CD4-positive, alpha-beta T cell treated with Interleukin-15 for 1 hour (primary cell): ENCODE measurements at regions not wholly inside any gene's neighbourhood (a gene's known extent, or its start where the extent isn't known, plus 50 kb on each side); places are given as distances from the start of the nearest gene placed in this dataset.
"Not testable (repeated sequence)": the region's sequence is repeated elsewhere in the genome, so short reads cannot be mapped to it uniquely, and the experiment has no call there.

Source experiments
- DNase-seq: peaks from one replicate; pipeline ENCODE4 v3.0.0-alpha.2; 2020

DNA sequence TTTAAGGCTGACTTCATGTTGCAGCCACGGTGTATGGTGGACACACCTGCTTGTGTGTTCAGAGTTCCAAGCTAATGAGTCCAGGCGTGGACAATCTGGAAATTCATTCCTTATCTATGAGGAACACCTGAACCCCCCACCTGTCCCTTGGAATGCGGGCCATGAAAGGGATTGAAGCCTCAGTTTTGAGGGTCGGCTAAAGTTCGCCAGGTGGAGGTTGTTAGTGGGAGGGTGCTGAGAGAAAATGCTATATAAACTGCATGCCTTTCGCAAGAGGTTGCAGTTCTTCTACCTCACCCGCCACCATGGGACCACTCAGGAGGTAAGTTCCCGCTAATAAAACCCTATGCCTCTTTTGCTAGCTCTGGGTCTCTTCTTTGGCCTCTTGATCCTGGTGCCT lies 348.0 kb downstream of the BCL11B start:
- DNase-seq, result no peak

GRCh38 chr14:98925354-98926040 lies 346.5 kb downstream of the BCL11B start:
- DNase-seq, result no peak

DNA sequence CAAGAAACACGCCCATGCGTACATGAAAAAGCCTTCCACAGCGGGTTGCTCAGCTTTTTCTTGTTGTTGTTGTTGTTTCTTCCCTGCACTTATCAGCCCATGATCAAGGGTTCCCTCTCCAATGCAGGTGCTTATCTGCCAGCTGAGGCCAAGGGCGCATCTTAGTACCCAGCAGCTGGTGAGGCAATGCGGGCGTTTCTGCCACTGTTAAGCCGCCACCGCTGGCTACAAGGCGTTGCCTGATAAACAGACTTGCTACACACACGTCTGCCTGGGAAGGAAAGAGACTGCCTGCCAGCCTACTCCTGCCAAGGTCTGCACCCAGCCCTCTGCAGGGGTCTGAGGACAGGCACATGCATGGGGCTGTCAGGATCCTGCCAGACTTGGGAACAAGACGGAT lies 345.9 kb downstream of the BCL11B start:
- peak; percentile 41 for DNase-seq

DNA sequence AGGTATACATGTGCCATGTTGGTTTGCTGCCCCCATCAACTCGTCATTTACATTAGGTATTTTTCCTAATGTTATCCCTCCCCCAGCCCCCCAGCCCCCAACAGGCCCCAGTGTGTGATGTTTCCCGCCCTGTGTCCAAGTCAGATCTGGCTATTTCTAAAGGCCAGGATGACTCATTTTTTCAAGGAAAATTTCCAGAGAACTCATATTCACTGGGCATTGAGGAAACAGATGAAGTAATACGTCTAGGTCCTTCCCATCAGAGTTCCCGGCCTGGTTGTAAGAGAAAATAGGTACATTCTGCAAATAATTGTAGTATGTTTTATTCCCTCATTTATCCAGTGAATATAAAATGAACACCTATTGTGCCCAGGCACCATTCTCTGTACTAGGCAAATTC lies 345.2 kb downstream of the BCL11B start:
- DNase-seq, result no peak

DNA sequence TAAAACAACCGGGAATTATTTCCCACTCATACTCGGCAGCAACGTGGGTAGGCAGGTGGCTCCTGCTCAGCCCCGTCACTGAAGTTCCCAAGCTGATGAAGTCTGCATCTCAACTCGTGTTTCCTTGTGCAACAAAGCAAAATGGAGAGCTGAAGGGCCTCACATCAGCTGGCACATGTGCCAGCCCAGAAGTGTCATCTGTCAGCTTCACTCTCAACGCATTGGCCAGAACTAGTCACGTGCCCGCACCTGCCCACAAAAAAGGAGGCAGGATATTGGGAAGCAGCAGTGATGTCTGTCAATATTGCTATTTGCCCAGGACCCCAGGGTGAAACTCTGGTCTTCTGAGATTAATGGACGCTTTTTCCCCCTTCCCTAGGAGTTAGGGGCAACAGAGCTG lies 344.0 kb downstream of the BCL11B start:
- no peak for DNase-seq

GRCh38 chr14:98928418-98928817 lies 343.6 kb downstream of the BCL11B start:
- DNase-seq, result no peak

DNA sequence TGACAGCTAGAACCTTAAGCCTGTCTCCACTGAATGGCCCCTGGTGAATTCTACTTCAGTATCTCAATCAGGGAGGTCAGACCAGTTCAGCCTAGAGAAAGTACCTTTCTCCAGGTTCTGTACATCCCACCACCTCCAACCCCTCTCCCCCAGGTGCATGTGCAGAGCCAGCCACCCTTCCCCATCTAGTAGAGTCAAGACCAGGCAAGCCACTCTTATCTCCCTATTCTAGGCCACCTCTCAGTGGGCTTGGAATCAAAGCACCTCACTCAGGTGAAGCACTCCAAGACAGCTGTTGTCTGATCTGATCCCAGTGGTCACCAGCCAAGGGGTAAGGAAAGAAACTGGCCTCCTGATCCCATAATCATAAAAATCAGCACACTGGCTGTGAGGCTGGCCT lies 340.9 kb downstream of the BCL11B start:
- DNase-seq, result no peak

DNA sequence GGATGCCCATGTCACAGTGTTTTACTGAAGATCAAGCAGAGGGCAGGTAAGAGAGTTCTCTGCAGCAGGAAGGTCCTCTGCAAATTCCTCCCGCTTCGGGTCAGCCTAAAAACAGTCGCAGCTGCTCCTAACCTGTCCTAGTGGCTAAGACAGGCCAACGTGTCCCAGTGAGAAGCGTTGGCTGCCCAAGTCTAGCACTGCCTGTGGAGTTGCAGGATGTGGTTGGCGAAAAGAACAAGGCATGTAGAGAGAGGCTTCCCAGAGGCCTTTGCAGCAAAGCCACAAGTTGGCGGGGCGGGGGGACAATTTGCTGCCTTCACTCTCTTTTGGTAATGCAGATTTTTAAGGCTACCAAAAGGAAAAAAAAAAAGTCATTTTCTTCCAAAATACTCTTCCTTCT lies 340.1 kb downstream of the BCL11B start:
- DNase-seq, result peak; percentile 60

GRCh38 chr14:98932431-98933325 lies 339.3 kb downstream of the BCL11B start:
- DNase-seq, result no peak

- not testable (repeated sequence) for DNase-seq
Measured at GRCh38 chr14:98934569-98934968, 337.4 kb downstream of the BCL11B start.

GRCh38 chr14:98935921-98936320 lies 336.1 kb downstream of the BCL11B start:
- no peak for DNase-seq

DNA sequence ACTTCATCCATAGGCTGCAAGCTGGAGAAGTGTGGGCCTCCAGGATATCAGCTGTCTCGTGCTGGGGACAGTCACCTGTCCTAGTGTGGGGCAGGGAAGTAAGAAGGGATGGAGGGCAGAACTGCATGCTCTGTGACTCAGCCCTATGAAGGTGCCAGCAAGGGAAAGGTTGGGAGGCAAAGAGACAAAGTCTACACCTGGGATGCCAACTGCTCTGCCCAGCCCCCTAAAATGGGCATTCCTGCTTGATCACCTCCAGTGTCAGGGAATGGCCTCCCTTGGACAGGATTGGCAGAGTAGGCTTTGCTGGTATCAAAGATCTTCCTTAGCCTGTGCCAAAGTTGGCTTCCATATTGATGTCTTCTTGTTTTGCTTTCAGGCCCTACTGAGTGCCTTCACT lies 335.0 kb downstream of the BCL11B start:
- DNase-seq, result no peak

DNA sequence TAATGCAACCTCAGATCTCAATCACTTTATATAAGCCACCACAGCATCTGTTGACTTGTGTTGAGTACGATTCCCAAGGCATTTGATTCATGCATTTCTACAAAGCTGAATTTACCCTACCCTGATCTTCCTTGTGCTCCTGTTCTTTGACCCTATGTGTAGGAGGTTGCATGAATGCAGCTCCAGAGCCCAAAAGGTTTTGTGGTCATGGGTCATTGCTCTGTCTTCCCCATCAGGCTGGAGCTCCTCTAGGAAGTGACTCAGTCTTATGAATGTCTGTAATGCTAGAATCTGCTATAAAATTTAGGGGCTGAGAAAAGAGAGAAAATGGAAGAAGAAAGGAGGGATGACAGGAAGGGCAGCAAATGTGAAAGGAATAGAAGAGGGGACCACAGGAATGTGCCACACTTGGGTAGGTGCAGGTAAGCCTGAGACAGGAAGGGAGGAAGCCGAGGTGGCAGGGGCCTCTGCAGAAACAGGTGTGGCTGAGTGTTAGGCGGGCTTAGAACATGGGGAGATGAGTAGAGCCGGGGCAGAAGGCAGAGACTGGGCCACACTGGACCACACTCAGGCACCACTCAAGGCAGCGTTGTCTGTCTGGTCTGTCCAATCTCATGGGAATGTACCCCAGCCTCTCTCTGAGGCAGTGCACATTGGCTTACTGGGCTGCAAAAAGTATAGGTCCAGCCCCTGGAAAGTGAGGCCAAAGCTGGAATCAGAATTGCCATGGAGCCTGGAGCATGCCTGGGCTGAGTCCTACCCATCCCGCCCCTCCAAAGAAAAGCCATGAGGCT lies 334.1 kb downstream of the BCL11B start:
- no peak for DNase-seq

DNA sequence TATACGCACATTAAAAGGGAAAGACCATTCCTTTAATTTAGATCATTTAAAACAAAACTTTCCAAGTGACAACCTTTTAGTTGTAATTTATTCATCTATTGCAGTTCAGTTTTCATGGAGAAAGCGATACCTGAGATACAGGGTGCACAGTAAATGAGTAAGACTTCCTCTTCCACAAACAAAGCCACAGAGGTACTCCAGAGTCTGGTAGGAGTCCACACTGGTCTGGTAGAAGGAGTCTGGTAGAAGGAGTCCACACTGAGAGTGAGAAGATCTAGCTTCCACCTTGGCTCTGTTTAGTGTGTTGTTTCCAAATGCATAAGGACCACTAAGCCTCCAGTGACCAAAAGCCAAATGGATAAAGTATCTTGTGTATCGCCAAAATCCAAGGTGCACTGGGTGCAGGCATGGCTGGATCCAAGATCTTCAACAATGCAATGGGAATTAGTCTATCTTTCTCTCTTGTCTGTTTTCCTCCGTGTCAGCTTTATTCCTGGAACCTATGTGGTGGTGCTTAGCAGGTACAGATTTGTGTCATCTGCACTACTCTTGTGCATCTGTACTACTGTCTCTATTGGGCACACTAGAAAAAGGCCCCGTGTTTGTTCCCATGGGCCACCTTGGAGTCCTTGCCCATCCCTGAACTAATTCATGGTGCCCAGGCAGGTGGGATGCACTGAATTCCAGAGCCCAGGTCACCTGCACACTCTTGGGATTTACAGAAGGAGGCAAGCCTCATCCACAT lies 331.1 kb downstream of the BCL11B start:
- DNase-seq, result no peak

DNA sequence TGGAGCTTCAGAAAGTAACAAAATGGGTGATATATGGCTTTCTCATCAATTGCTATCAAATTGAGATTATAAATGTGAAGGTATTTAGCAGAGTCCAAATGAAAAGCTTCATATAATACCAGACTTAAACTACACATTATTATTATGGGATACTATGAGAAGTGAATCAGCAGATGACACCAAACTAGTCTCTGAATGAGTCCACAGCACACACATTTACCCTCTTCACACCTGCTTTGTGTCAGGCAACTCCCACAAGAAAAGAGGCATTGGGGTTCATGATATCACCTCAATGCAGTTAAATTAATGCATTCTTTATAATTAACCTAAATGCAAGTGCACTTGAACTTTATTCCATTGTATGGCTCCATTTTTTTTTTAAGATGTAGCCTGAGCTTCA lies 330.5 kb downstream of the BCL11B start:
- no peak for DNase-seq

- no peak for DNase-seq
Measured at GRCh38 chr14:98943907-98944306, 328.1 kb downstream of the BCL11B start.

GRCh38 chr14:98944989-98945388 lies 327.0 kb downstream of the BCL11B start:
- DNase-seq, result no peak

GRCh38 chr14:98945611-98946570 lies 326.1 kb downstream of the BCL11B start:
- no peak for DNase-seq

DNA sequence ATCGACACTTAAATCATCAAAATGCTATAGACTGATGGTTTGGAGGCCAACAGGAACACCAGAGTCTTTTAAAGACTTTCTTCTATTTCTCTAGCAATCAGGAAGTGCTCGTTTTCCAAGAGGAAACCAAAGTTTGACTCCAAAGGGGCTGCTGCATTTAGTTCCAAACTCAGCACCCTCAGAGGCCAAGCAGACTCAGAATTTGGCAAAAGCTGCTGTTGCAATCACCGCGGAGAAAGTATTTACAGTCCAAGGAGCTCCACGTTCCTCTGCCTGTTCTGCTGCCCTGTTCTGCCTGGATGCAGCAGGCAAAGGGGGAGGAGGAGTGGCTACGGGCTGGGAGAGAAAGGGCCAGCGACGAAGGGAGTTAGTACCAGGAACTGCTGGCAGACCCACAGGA lies 325.1 kb downstream of the BCL11B start:
- DNase-seq, result no peak

DNA sequence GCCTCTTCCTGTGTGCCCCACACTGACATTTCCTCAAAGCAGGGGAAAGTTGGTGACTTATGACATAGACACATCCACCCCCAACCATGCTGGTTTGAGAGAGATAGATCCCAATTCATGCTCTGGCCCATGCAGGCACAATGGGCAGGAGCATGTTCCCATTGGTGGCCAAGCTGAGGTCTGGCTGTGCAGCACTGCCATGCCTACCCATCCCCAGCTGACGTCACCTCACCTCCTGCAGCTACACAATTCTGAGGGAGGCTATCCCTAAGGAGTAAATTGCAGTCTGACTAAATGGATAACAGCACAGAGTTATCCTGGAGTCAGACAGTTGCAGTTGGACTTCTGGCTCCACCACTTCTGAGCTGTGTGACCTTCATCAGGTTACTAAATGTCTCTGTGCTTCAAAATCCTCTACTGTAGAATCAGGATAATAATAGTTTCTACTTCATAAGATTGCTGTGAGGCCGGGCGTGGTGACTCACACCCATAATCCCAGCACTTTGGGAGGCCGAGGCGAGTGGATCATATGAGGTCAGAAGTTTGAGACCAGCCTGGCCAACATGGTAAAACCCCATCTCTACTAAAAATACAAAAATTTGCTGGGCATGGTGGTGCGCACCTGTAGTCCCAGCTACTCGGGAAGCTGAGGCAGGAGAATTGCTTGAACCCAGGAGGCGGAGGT lies 323.9 kb downstream of the BCL11B start:
- no peak for DNase-seq

DNA sequence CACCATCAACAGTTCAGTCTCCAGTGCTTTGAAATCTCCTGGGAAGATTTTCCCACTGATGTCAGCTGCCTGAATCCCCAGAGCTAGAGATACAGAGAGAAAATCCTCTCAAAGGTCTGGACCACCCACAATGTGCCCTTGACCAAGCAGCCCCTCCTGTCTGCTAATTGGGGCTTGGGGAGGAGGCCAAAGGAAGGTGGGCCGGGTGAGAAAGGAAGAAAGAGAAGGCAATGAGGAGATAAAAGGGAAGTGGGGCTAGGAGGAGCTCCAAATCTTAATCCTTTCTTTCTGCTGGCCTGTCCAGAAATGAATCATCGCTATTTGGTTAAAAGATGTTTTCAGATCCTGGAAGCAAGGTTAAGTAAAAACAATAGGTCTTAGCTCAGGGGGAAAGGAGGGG lies 322.9 kb downstream of the BCL11B start:
- DNase-seq, result no peak
